ENCODE measurements at regions not wholly inside any gene's neighbourhood (a gene's known extent, or its start where the extent isn't known, plus 50 kb on each side); places are given as distances from the start of the nearest gene placed in this dataset.

DNA sequence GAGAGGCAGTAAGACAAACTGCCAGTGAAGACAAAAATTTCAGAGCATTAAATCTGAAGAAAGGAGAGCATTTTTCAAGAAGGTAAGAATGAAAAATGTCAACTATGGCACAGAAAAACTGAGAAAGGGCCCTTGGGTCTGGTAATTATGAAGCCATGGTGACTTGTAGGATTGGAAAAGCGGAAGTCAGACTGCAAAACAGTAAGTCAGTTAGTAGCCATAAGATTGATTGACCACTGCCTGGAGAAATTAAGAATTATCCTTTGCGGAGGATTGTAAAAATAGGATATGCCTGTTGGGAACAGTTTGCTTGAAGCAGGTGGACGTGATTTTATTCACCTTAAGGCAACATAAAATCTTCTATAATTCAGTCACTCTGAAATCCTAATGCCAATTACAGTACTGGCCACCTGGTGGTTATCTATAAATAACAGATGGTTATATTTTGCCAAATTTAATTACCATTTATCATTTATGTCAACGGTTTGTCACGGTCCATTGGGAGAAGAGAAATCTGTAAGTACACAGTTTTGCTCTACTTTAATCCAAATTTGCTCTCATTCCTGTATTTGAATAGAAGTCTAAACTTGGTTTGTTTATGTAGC is 127.1 kb upstream of the CNTN1 start:
- H3K9me3 Mint-ChIP-seq, result no peaks in the 10 kb centered on the region
- H3K36me3 Mint-ChIP-seq, result no peaks in the 10 kb centered on the region
- H3K4me3 Mint-ChIP-seq, result no peak overlapping the region
- no peaks in the 10 kb centered on the region for H3K27me3 Mint-ChIP-seq
- ATAC-seq (ENCODE audit: low read depth in 2 of 2) (no peak), DNase-seq (no peak)
- H3K4me1 Mint-ChIP-seq, result no peaks in the 10 kb centered on the region
- no peak overlapping the region for H3K27ac Mint-ChIP-seq

DNA sequence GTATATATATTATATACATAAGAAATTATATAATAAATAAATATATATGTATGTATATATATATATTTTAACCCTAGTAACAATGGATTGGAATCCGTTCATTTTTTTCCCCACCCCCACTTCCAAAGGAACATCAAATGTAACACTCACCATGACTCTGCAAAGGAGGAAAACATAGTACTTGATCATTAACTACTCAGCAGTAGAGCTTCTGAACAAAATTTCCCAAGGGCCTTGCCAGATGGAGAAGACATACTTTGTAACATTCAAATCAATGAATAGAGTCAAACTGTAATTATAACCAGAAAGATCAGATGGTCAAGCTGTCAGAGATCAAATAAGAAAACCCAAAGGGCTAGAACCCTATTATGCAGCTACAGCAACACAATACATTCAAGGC is 126.0 kb upstream of the CNTN1 start:
- H3K4me1 Mint-ChIP-seq, result no peaks in the 10 kb centered on the region
- peaks cover 0 to 3% (median 0%) of the 10 kb centered on the region in 7 donors for H3K9me3 Mint-ChIP-seq
- no peaks in the 10 kb centered on the region for H3K27me3 Mint-ChIP-seq
- ATAC-seq (ENCODE audit: low read depth in 2 of 2) (no peak), DNase-seq (no peak)
- no peak overlapping the region for H3K27ac Mint-ChIP-seq
- H3K4me3 Mint-ChIP-seq, result no peak overlapping the region
- no peaks in the 10 kb centered on the region for H3K36me3 Mint-ChIP-seq

DNA sequence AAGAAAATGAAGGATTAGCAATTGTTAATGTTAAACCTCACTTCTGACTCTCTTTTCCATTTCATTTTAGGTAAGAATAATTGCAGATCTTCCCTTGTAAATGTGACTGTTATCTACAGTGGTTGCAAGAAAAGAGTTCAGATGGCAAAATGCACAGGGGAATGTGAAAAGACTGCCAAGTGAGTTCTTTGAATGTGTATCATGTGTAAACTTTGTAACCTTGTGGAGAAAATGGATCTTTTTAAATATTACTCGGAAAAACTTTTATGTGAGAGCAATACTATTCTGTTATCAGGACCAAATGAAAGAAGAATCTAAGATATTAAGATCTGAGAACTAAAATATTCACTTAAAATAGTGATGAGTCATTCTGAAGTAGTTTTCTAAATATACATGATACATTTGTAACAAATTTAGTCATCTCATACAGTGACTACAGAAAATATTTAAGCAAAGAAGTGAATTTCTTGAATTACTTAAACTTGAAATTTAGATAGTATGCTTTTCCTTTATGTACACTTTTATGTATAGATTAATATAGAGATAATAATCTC is 122.5 kb upstream of the CNTN1 start:
- ATAC-seq (ENCODE audit: low read depth in 2 of 2) (no peak), DNase-seq (no peak)
- H3K4me3 Mint-ChIP-seq, result no peak overlapping the region
- H3K9me3 Mint-ChIP-seq, result peaks cover 0 to 3% (median 0%) of the 10 kb centered on the region in 7 donors
- no peaks in the 10 kb centered on the region for H3K4me1 Mint-ChIP-seq
- H3K36me3 Mint-ChIP-seq, result no peaks in the 10 kb centered on the region
- no peaks in the 10 kb centered on the region for H3K27me3 Mint-ChIP-seq
- no peak overlapping the region for H3K27ac Mint-ChIP-seq

DNA sequence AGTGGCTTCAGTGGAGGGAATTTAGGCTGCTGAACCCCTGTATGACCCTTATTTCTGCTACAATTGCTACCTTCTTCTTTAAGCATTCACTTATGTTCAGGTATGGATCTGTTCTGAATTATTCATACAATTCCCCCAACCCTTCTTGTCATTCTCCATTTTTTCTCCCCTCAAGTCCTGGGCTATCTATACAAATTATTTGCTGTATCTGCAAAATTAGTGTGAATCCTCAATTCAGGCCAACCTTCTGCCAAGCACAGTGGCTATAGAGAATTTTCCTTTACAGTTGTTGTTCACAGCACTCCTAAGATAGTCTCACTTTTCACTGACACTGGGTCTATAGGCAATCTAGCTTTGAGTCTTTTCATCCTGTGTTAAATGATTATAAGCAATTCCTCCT is 119.2 kb upstream of the CNTN1 start:
- no peak for ATAC-seq (ENCODE audit: low read depth in 2 of 2)
- H3K4me1 Mint-ChIP-seq, result no peaks in the 10 kb centered on the region
- no peaks in the 10 kb centered on the region for H3K36me3 Mint-ChIP-seq
- H3K27me3 Mint-ChIP-seq, result peaks cover 0 to 5% (median 0%) of the 10 kb centered on the region in 3 donors
- H3K9me3 Mint-ChIP-seq, result peaks cover 0 to 5% (median 2%) of the 10 kb centered on the region in 7 donors
- no peak for DNase-seq
- H3K4me3 Mint-ChIP-seq, result no peak overlapping the region
- no peak overlapping the region for H3K27ac Mint-ChIP-seq

DNA sequence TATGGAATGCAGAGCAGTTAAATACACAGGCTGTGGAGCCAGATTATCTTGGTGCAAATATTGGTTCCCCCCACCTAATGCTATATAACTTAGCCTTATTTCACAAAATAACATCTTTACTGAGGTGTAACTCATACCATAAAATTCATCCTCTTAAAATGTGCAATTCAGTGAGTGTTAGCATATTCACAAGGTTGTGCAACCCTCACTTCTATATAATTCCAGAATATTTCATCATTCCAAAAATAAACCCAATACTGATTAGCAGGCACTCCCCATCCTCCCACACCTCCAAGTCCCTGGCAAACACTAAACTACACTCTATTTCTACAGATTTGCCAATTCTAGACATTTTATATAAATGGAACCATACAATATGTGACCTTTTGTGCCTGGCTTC is 116.3 kb upstream of the CNTN1 start:
- DNase-seq (no peak), ATAC-seq (ENCODE audit: low read depth in 2 of 2) (no peak)
- H3K27ac Mint-ChIP-seq, result no peak overlapping the region
- peaks cover 0 to 8% (median 0%) of the 10 kb centered on the region in 3 donors for H3K27me3 Mint-ChIP-seq
- peaks cover 5 to 17% (median 13%) of the 10 kb centered on the region in 7 donors for H3K9me3 Mint-ChIP-seq
- no peak overlapping the region for H3K4me3 Mint-ChIP-seq
- no peaks in the 10 kb centered on the region for H3K36me3 Mint-ChIP-seq
- H3K4me1 Mint-ChIP-seq, result no peaks in the 10 kb centered on the region

DNA sequence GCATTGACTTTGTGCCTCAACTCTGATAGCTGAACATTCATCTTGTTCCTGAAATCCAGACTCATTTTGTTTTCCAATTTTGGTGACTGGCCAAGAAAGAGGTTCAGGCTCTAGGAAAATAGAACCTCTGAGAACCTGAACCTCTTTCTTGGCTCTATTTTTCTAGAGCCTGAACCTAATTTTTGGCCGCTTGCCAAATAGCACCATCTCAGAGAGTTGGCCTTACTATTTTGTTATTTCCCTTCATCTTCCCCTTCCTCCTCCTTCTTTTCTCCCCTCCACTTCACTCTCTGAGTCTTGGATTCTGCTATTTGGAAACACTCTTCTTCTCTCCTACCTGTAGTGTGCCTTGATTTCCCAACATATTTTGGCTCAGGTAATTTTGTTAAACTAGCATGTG is 114.4 kb upstream of the CNTN1 start:
- no peak for ATAC-seq (ENCODE audit: low read depth in 2 of 2)
- no peak for DNase-seq
- no peaks in the 10 kb centered on the region for H3K4me1 Mint-ChIP-seq
- no peak overlapping the region for H3K27ac Mint-ChIP-seq
- peaks cover 0 to 4% of the 10 kb centered on the region in 2 donors for H3K36me3 Mint-ChIP-seq
- no peak overlapping the region for H3K4me3 Mint-ChIP-seq
- peaks cover 5 to 32% (median 22%) of the 10 kb centered on the region in 7 donors for H3K9me3 Mint-ChIP-seq
- peaks cover 0 to 8% (median 0%) of the 10 kb centered on the region in 3 donors for H3K27me3 Mint-ChIP-seq

DNA sequence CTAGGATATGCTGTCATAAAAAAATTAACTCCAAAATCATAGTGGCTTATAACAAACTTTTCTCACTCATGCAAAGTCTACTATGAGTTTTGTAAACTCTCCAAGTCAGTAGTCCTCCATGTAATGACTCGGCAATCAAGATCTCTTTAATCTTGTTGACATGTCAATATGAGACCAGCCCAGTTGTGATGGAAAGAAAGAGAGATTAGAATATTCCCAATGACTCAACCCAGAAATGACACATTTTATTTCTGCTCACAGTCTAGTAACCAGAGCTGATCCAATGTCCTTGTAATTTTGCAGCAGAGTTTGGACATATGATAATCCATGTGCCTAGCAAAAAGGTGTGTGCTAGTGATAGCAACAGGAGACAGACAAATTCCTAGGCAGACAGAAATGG is 112.6 kb upstream of the CNTN1 start:
- no peak for DNase-seq
- Mint-ChIP-seq H3K27me3 (peaks cover 0 to 8% (median 0%) of the 10 kb centered on the region in 3 donors), H3K36me3 (peaks cover 0 to 4% of the 10 kb centered on the region in 2 donors), H3K4me1 (no peaks in the 10 kb centered on the region), H3K4me3 (no peak overlapping the region), H3K9me3 (peaks cover 5 to 32% (median 22%) of the 10 kb centered on the region in 7 donors), H3K27ac (no peak overlapping the region)
- no peak for ATAC-seq (ENCODE audit: low read depth in 2 of 2)

DNA sequence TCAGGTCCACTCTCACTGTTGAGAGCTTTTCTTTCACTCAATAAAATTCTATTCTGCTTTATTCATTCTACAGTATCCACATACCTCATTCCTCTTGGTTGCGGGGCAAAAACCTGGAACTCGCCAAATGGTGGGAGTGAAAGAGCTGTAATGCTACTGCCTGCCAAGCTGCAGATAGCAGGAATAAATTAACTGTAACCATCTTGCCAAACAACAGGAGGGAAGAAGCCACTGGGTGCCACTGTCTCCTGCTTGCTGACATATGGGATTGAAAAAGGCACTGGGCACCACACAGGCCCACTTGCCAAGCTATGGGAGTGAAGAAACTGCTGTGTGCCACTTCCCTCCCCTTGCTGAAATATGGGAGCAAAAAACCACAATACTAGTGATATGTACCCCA is 111.9 kb upstream of the CNTN1 start:
- DNase-seq (no peak), ATAC-seq (ENCODE audit: low read depth in 2 of 2) (no peak)
- Mint-ChIP-seq H3K4me3 (no peak overlapping the region), H3K9me3 (peaks cover 5 to 32% (median 22%) of the 10 kb centered on the region in 7 donors), H3K4me1 (no peaks in the 10 kb centered on the region), H3K27ac (no peak overlapping the region), H3K27me3 (peaks cover 0 to 8% (median 0%) of the 10 kb centered on the region in 3 donors), H3K36me3 (peaks cover 0 to 4% of the 10 kb centered on the region in 2 donors)

DNA sequence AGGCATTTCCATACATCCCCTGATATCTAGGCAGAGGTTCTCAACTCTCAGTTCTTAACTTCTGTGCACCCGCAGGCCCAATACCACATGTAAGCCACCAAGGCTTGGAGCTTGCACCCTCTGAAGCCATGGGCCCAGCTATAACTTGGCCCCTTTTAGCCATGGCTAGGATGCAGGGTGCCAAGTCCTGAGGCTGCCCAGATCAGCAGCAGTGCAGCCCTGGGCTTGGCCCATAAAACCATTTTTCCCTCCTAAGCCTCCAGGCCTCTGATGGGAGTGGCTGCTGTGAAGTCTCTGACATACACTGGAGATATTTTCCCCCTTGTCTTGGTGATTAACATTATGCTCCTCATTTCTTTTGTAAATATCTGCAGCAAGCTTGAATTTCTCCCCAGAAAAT is 110.3 kb upstream of the CNTN1 start:
- H3K27ac Mint-ChIP-seq, result no peak overlapping the region
- peaks cover 0 to 8% (median 0%) of the 10 kb centered on the region in 3 donors for H3K27me3 Mint-ChIP-seq
- peaks cover 0 to 4% of the 10 kb centered on the region in 2 donors for H3K36me3 Mint-ChIP-seq
- no peak overlapping the region for H3K4me3 Mint-ChIP-seq
- H3K4me1 Mint-ChIP-seq, result no peaks in the 10 kb centered on the region
- H3K9me3 Mint-ChIP-seq, result peaks cover 5 to 32% (median 22%) of the 10 kb centered on the region in 7 donors
- DNase-seq (no peak), ATAC-seq (ENCODE audit: low read depth in 2 of 2) (no peak)

DNA sequence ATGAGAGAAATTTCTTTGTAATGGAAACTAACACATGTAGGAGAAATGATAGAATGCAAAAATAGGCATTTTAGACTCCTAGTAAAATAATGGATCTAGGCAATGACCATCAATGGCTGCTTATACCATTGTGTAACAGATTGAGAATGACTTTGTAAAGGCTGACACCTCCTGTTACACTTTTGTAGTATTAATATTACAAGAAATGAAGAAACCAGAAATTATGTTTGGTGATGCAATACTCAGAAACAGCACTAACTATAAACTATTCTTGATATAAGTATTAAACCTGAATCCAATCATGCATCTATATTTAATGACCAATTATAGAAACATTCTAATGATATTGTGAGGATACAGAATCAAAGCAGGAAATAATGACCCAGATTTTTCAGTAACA is 108.5 kb upstream of the CNTN1 start:
- no peak for DNase-seq
- ATAC-seq (ENCODE audit: low read depth in 2 of 2), result no peak
- no peak overlapping the region for H3K4me3 Mint-ChIP-seq
- H3K36me3 Mint-ChIP-seq, result peaks cover 0 to 4% of the 10 kb centered on the region in 2 donors
- H3K4me1 Mint-ChIP-seq, result no peaks in the 10 kb centered on the region
- H3K27ac Mint-ChIP-seq, result no peak overlapping the region
- H3K27me3 Mint-ChIP-seq, result no peaks in the 10 kb centered on the region
- H3K9me3 Mint-ChIP-seq, result peaks cover 0 to 41% (median 22%) of the 10 kb centered on the region in 7 donors

DNA sequence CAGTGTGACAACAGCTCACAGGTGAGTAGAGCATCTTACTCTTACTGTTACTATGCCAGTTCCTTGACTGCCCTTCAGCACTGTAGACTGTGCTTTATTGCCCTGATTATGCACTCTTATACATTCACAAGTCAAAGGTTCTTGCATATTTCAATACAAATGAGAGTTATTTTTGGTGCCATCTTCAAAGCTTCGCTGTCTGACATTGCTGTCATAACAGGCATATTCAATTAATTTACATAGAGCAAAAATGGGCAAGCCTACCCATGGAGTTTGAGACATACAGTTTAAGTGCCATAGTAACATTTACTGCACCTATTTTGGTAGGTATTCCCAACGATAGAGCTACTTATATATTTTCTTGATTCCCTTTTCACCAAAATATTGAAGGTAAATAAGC is 107.5 kb upstream of the CNTN1 start:
- H3K27me3 Mint-ChIP-seq, result no peaks in the 10 kb centered on the region
- DNase-seq (no peak), ATAC-seq (ENCODE audit: low read depth in 2 of 2) (no peak)
- H3K4me3 Mint-ChIP-seq, result no peak overlapping the region
- no peak overlapping the region for H3K27ac Mint-ChIP-seq
- H3K36me3 Mint-ChIP-seq, result peaks cover 0 to 4% of the 10 kb centered on the region in 2 donors
- H3K9me3 Mint-ChIP-seq, result peaks cover 0 to 49% (median 27%) of the 10 kb centered on the region in 7 donors
- no peaks in the 10 kb centered on the region for H3K4me1 Mint-ChIP-seq

DNA sequence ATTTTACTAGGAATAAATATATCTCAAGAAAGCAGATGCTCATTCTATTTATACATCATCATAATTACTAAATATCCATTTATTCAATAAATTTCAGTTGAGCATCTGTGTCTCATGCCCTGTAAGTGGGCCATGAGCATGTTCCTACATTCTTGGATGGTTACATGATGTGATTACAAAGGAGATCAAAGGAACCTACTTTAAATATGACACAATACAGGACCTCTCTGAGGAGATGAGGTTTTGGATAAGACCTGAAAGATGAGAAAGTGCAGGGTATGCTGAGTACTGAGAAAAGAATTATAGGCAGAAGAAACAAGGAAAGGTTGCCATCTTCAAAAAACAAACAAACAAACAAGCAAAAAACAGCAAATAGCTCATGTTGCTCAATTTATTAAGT is 105.4 kb upstream of the CNTN1 start:
- Mint-ChIP-seq H3K9me3 (peaks cover 0 to 36% (median 15%) of the 10 kb centered on the region in 7 donors), H3K36me3 (peaks cover 0 to 4% of the 10 kb centered on the region in 2 donors), H3K27me3 (no peaks in the 10 kb centered on the region), H3K4me1 (no peaks in the 10 kb centered on the region), H3K27ac (no peak overlapping the region), H3K4me3 (no peak overlapping the region)
- ATAC-seq (ENCODE audit: low read depth in 2 of 2) (no peak), DNase-seq (no peak)

DNA sequence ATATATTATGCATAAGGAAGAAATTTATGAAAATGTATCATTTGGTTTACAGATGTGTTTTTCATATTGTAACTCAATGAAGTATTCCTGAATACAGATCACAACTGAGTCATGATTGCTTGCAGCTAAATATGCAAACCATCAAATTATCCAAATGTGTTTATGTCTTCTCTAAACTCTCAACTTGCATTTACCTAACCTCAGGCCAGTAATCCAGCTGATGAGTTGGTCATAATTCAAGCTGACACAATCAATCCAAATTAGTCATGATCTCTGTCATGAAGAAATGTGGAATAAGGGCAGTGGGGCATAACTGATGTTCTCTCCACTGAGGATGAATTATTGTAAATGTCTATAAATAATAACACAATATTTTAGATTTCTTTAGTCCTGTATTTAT is 104.8 kb upstream of the CNTN1 start:
- H3K4me1 Mint-ChIP-seq, result no peaks in the 10 kb centered on the region
- peaks cover 0 to 30% (median 12%) of the 10 kb centered on the region in 7 donors for H3K9me3 Mint-ChIP-seq
- H3K4me3 Mint-ChIP-seq, result no peak overlapping the region
- no peak for DNase-seq
- peaks cover 0 to under 1% of the 10 kb centered on the region in 2 donors for H3K36me3 Mint-ChIP-seq
- no peak overlapping the region for H3K27ac Mint-ChIP-seq
- no peak for ATAC-seq (ENCODE audit: low read depth in 2 of 2)
- H3K27me3 Mint-ChIP-seq, result no peaks in the 10 kb centered on the region

DNA sequence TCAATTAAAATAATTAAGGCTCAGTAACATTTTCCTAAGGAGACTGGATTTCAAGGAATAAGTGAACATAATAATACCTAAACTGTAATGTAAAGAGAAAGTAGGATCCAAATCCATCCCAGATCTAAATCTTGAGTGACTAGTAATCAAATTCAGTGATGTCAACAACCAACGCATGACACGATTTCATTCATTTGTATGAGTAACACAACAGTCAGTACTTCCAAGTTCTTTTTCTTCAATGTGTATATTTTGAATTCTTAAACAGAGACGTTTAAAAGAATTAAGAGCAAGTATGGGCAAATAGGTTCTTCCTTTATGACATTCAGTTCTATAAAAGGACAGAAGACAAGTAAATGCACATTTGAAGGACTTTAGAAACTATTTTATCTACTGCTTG is 104.3 kb upstream of the CNTN1 start:
- no peak overlapping the region for H3K27ac Mint-ChIP-seq
- ATAC-seq (ENCODE audit: low read depth in 2 of 2), result no peak
- no peaks in the 10 kb centered on the region for H3K27me3 Mint-ChIP-seq
- no peak overlapping the region for H3K4me3 Mint-ChIP-seq
- H3K36me3 Mint-ChIP-seq, result no peaks in the 10 kb centered on the region
- no peak for DNase-seq
- H3K9me3 Mint-ChIP-seq, result peaks cover 0 to 27% (median 11%) of the 10 kb centered on the region in 7 donors
- no peaks in the 10 kb centered on the region for H3K4me1 Mint-ChIP-seq
